K562 (cell line): ENCODE measurements at regions not wholly inside any gene's neighbourhood (a gene's known extent, or its start where the extent isn't known, plus 50 kb on each side); places are given as distances from the start of the nearest gene placed in this dataset.

ENCODE experiments used
- ATAC-seq: fragments of 200-7000 bp; cut with Tn5 transposase; 3 replicates; pipeline ENCODE4 v1.9.1; 2020; ENCODE audit warnings: moderate library complexity
- BruUV-seq: library from RNA; stranded (reverse); fragments of 400-500 nt; replicated peaks from 2 replicates; lab custom pipeline; 2021; lab: Mats Ljungman, UMichigan
- CTCF ChIA-PET: fragments of 300-600 bp; formaldehyde crosslinking; extraction: SDS; loops from one replicate; lab custom pipeline; 2021; ENCODE audit warnings: low intra/inter-chr PET ratio; lab: Yijun Ruan, JAX
- POLR2A ChIA-PET: fragments of 300-600, 350-650 bp; sonication (Branson Sonifier 250); formaldehyde crosslinking; extraction: SDS; loops from one replicate; lab custom pipeline; 2021; ENCODE audit warnings: antibody characterized with exemption, inconsistent platforms; lab: Yijun Ruan, JAX
- DNase-seq, 4 experiments: peaks; one replicate each; pipeline versions ENCODE4 v3.0.0 to v3.0.0-alpha.2; 2011 to 2018; ENCODE audit warnings: low spot score in 3 of 4, mixed read lengths in 3 of 4; ENCODE audit errors: extremely low read depth in 1 of 4
- FAIRE-seq: peaks from 2 replicates; lab custom pipeline; 2011; peaks lifted over from hg19 to GRCh38; lab: Jason Lieb, UNC
- H2AFZ ChIP-seq: 2 replicates; pipeline ENCODE4 v1.6.0; 2011; ENCODE audit warnings: low read depth, low read length, control low read depth, inconsistent platforms
- H3K27ac ChIP-seq: fragments of 200-600 bp; 3 replicates; pipeline ENCODE4 v1.8.0; 2011; ENCODE audit warnings: low read depth, mild to moderate bottlenecking, control low read depth, inconsistent platforms, low read length, moderate library complexity, mixed read lengths; ENCODE audit errors: extremely low read depth
- H3K27me3 ChIP-seq, 2 experiments: fragments of 300-600 bp in 1 of 2; 2 replicates in 1 of 2; 3 replicates in 1 of 2; pipeline versions ENCODE4 v1.6.0 to v1.8.0; 2011; ENCODE audit warnings: inconsistent platforms in 2 of 2, low read length in 2 of 2, mild to moderate bottlenecking in 1 of 2, mixed read lengths in 1 of 2, moderate library complexity in 1 of 2; ENCODE audit not compliant: control insufficient read depth in 2 of 2, insufficient read depth in 2 of 2
- H3K36me3 ChIP-seq: fragments of 300-600 bp; 3 replicates; pipeline ENCODE4 v1.8.0; 2011; ENCODE audit warnings: mild to moderate bottlenecking, low read length, inconsistent platforms; ENCODE audit not compliant: control insufficient read depth, insufficient read depth
- H3K4me1 ChIP-seq, 2 experiments: fragments of 200-600 bp in 1 of 2; replicated peaks in 1 of 2; 2 replicates in 1 of 2; 3 replicates in 1 of 2; pipeline versions ENCODE4 v1.5.1 to v1.8.0; 2011; ENCODE audit warnings: inconsistent platforms in 2 of 2, low read length in 2 of 2, mild to moderate bottlenecking in 1 of 2, mixed read lengths in 1 of 2, moderate library complexity in 1 of 2; ENCODE audit not compliant: control insufficient read depth in 2 of 2, insufficient read depth in 2 of 2
- H3K4me2 ChIP-seq: 2 replicates; pipeline ENCODE4 v1.6.1; 2011; ENCODE audit warnings: low read length, control low read depth, inconsistent platforms, mixed read lengths; ENCODE audit not compliant: insufficient read depth
- H3K4me3 ChIP-seq: fragments of 200-600 bp; sonication (generic), shearing (Covaris generic); 2 replicates; pipeline ENCODE4 v1.5.1; 2016; ENCODE audit warnings: control low read depth, inconsistent platforms
- H3K79me2 ChIP-seq: fragments of 200-600 bp; 3 replicates; pipeline ENCODE4 v1.8.0; 2011; ENCODE audit warnings: low read length, inconsistent platforms; ENCODE audit not compliant: control insufficient read depth, insufficient read depth
- H3K9ac ChIP-seq, 2 experiments: 2 replicates each; pipeline versions ENCODE4 v1.6.0 to v1.6.1; 2011; ENCODE audit warnings: low read depth in 2 of 2, low read length in 2 of 2, control low read depth in 1 of 2, inconsistent platforms in 1 of 2, mild to moderate bottlenecking in 1 of 2, mixed read lengths in 1 of 2; ENCODE audit not compliant: insufficient read depth in 1 of 2
- H3K9me1 ChIP-seq: one replicate; pipeline ENCODE4 v1.6.0; 2011; ENCODE audit warnings: inconsistent platforms, mild to moderate bottlenecking, low read length, moderate library complexity; ENCODE audit not compliant: control insufficient read depth, insufficient read depth
- H3K9me3 ChIP-seq: replicated peaks from 2 replicates; pipeline ENCODE4 v1.5.1; 2011; ENCODE audit warnings: low read depth, low read length, inconsistent platforms; ENCODE audit not compliant: control insufficient read depth, insufficient read depth
- H4K20me1 ChIP-seq: replicated peaks from 2 replicates; pipeline ENCODE4 v1.6.1; 2011; ENCODE audit warnings: low read length, inconsistent platforms, mixed read lengths; ENCODE audit not compliant: control insufficient read depth, insufficient read depth
- ARID1B ChIP-seq: fragments of 450-650 bp; IDR thresholded peaks from 2 replicates; pipeline ENCODE4 v1.6.1; 2016; ENCODE audit warnings: antibody characterized with exemption, mild to moderate bottlenecking, inconsistent platforms
- CHD1 ChIP-seq: fragments of 200-600 bp; sonication (generic); IDR thresholded peaks from one replicate; pipeline ENCODE4 v1.6.1; 2012; ENCODE audit warnings: mild to moderate bottlenecking, moderate library complexity, low read length, inconsistent platforms
- DMBX1 ChIP-seq: fragments of 250-450 bp; sonication (Bioruptor Pico); IDR thresholded peaks from 2 replicates; pipeline ENCODE4 v1.8.0; 2022; ENCODE audit warnings: inconsistent platforms, mild to moderate bottlenecking, moderate library complexity, borderline replicate concordance
- ELF4 ChIP-seq: fragments of 450-650 bp; formaldehyde crosslinking; IDR thresholded peaks from 2 replicates; pipeline ENCODE4 v1.4.0; 2022; ENCODE audit warnings: missing genetic modification characterization
- GABPA ChIP-seq: fragments of 200-800 bp; sonication (Bioruptor generic); conservative IDR thresholded peaks from 2 replicates; pipeline ENCODE4 v1.6.1; 2016; ENCODE audit warnings: low read depth, missing genetic modification characterization, missing compliant biosample characterization
- MCM2 ChIP-seq: fragments of 450-650 bp; IDR thresholded peaks from 2 replicates; pipeline ENCODE4 v1.6.1; 2017; ENCODE audit warnings: low read depth, mild to moderate bottlenecking
- MED1 ChIP-seq: sonication (generic); formaldehyde crosslinking; IDR thresholded peaks from 2 replicates; pipeline ENCODE4 v1.8.1; 2023; ENCODE audit warnings: missing genetic modification reagents, borderline replicate concordance
- NCOA1 ChIP-seq: fragments of 450-650 bp; IDR thresholded peaks from 2 replicates; pipeline ENCODE4 v1.6.1; 2016; ENCODE audit warnings: low read depth
- TEAD2 ChIP-seq: fragments of 450-650 bp; IDR thresholded peaks from 2 replicates; pipeline ENCODE4 v1.6.1; 2016; ENCODE audit warnings: missing genetic modification characterization, control low read depth, missing compliant biosample characterization
- YY1 ChIP-seq, 3 experiments: IDR thresholded peaks; 2 replicates each; pipeline ENCODE4 v1.6.1; 2011; ENCODE audit warnings: low read length in 2 of 3, mild to moderate bottlenecking in 2 of 3, moderate library complexity in 2 of 3, borderline replicate concordance in 1 of 3, control low read depth in 1 of 3, low read depth in 1 of 3; ENCODE audit not compliant: insufficient read depth in 3 of 3, insufficient replicate concordance in 2 of 3, control insufficient read depth in 1 of 3, insufficient read length in 1 of 3; ENCODE audit errors: extremely low read depth in 1 of 3
- WGBS: fragments of 100-300 bp; shearing (Covaris generic); methylation state at CpG from one replicate; pipeline ENCODE4 v1.1.6; 2016; ENCODE audit warnings: low coverage, mixed read lengths; ENCODE audit not compliant: insufficient coverage; ENCODE audit errors: missing lambda C conversion rate; 5-methylcytosine and 5-hydroxymethylcytosine counted together
- in situ Hi-C: fragments of 300-500 bp; cut with MboI; formaldehyde crosslinking; loops from 4 replicates; pipeline ENCODE4 v1.15.0; 2018; ENCODE audit warnings: inconsistent platforms, mixed read lengths
- intact Hi-C: fragments of 100-400 bp; cut with micrococcal nuclease; formaldehyde crosslinking; loops from 2 replicates; pipeline ENCODE4 v1.14.2; 2022
- TF ChIP-seq, protein P1 (sequence below): fragments of 450-650 bp; formaldehyde crosslinking; IDR thresholded peaks from 2 replicates; pipeline ENCODE4 v1.4.0; 2022; ENCODE audit warnings: mild to moderate bottlenecking, moderate library complexity
- TF ChIP-seq, protein P2 (sequence below), 2 experiments: fragments of 450-650 bp in 1 of 2; sonication (generic) in 1 of 2; formaldehyde crosslinking; conservative IDR thresholded peaks; 2 replicates each; pipeline versions ENCODE4 v1.4.0 to v1.8.1; 2020 to 2022; ENCODE audit warnings: mild to moderate bottlenecking in 1 of 2, missing genetic modification reagents in 1 of 2
- TF ChIP-seq, protein P3 (sequence below): fragments of 450-650 bp; IDR thresholded peaks from 2 replicates; pipeline ENCODE4 v1.6.1; 2018; ENCODE audit not compliant: partially characterized antibody
- TF ChIP-seq, protein P4 (sequence below), 2 experiments: fragments of 450-650 bp; IDR thresholded peaks; 2 replicates each; pipeline ENCODE4 v1.6.1; 2016

DNA sequence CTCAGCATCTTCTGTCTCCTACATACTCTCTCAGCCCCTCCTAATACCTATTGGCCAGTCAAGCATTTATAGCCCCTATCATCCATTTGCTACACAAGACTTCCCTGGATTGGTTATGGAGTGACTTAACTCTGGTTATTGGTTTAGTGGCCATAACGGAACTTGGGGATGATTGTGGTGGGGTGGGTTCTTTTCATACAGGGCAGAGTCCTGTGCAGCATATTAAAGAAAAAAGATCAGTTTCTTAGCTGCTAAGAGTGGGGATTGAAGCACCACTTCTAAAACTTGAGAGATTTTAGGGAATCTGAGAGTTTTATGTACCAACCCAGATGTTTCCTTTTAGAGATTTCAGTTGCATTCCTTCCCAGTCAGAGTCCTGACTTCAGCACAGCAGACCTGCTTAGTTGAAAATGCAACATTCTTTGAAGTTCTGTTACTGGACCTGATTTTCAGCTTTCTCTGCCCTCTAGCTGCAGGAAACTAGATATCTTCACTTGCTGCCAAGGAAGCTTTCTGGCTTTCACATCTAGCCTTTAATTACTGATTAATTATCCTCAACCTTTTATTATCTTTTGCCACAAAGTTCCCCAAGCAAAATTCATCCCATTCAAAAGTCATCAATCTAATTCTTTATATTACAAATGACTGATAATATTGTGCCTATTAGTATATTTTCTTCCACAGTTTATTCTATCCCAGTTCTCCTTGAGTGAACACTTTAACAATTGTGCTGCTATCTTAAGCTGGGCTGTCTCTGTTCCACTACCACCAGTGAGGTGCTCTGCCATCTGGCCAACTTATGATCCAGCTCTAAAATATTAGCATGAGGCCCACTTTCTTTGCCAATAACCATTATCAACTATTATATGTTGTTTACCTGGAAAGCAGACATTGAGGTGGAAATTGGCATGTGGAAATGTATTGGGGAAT lies 906.0 kb upstream of the ALCAM start:
- Histone ChIP-seq H3K9me1 (no peaks in the 10 kb centered on the region), H3K9me3 (no peaks in the 10 kb centered on the region), H3K4me2 (no peak overlapping the region), H3K79me2 (no peaks in the 10 kb centered on the region), H3K27ac (no peak overlapping the region), H3K27me3 (no peaks in the 10 kb centered on the region), H2AFZ (no peak overlapping the region), H3K4me3 (no peak overlapping the region), H3K4me1 (no peaks in the 10 kb centered on the region), H4K20me1 (no peaks in the 10 kb centered on the region), H3K9ac (no peak overlapping the region), H3K36me3 (no peaks in the 10 kb centered on the region)
- no peak for FAIRE-seq
- ChIA-PET CTCF (no interaction called here), POLR2A (no interaction called here)
- ATAC-seq: no peak
- DNase-seq: no peak
- no TSS peak for BruUV-seq
- intact Hi-C loops: no loop called here
- in situ Hi-C loops: no loop called here
- WGBS: 0% methylated on average over 1 of the region's 1 CpG
- TF ChIP-seq CHD1: no peak
- TF ChIP-seq, protein P1, sequence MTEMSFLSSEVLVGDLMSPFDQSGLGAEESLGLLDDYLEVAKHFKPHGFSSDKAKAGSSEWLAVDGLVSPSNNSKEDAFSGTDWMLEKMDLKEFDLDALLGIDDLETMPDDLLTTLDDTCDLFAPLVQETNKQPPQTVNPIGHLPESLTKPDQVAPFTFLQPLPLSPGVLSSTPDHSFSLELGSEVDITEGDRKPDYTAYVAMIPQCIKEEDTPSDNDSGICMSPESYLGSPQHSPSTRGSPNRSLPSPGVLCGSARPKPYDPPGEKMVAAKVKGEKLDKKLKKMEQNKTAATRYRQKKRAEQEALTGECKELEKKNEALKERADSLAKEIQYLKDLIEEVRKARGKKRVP (CRISPR knock-in tag): no peak
- TF ChIP-seq, protein P2, sequence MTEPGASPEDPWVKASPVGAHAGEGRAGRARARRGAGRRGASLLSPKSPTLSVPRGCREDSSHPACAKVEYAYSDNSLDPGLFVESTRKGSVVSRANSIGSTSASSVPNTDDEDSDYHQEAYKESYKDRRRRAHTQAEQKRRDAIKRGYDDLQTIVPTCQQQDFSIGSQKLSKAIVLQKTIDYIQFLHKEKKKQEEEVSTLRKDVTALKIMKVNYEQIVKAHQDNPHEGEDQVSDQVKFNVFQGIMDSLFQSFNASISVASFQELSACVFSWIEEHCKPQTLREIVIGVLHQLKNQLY (CRISPR knock-in tag; conservative IDR thresholded peaks at IDR 0.05): no peak
- TF ChIP-seq GABPA: no peak
- no peak for TF ChIP-seq YY1 (IDR thresholded peaks at IDR 0.05; ENCODE audit: borderline replicate concordance in 1 of 3, control insufficient read depth in 1 of 3, extremely low read depth in 1 of 3, insufficient read depth in 3 of 3, insufficient read length in 1 of 3, insufficient replicate concordance in 2 of 3, low read depth in 1 of 3, low read length in 2 of 3)
- no peak for TF ChIP-seq ELF4 (CRISPR knock-in tag)
- TF ChIP-seq MCM2: no peak
- TF ChIP-seq, protein P3, sequence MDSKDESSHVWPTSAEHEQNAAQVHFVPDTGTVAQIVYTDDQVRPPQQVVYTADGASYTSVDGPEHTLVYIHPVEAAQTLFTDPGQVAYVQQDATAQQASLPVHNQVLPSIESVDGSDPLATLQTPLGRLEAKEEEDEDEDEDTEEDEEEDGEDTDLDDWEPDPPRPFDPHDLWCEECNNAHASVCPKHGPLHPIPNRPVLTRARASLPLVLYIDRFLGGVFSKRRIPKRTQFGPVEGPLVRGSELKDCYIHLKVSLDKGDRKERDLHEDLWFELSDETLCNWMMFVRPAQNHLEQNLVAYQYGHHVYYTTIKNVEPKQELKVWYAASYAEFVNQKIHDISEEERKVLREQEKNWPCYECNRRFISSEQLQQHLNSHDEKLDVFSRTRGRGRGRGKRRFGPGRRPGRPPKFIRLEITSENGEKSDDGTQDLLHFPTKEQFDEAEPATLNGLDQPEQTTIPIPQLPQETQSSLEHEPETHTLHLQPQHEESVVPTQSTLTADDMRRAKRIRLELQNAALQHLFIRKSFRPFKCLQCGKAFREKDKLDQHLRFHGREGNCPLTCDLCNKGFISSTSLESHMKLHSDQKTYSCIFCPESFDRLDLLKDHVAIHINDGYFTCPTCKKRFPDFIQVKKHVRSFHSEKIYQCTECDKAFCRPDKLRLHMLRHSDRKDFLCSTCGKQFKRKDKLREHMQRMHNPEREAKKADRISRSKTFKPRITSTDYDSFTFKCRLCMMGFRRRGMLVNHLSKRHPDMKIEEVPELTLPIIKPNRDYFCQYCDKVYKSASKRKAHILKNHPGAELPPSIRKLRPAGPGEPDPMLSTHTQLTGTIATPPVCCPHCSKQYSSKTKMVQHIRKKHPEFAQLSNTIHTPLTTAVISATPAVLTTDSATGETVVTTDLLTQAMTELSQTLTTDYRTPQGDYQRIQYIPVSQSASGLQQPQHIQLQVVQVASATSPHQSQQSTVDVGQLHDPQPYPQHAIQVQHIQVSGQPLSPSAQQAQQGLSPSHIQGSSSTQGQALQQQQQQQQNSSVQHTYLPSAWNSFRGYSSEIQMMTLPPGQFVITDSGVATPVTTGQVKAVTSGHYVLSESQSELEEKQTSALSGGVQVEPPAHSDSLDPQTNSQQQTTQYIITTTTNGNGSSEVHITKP: no peak
- no peak for TF ChIP-seq NCOA1
- TF ChIP-seq MED1: no peak
- TF ChIP-seq, protein P4, sequence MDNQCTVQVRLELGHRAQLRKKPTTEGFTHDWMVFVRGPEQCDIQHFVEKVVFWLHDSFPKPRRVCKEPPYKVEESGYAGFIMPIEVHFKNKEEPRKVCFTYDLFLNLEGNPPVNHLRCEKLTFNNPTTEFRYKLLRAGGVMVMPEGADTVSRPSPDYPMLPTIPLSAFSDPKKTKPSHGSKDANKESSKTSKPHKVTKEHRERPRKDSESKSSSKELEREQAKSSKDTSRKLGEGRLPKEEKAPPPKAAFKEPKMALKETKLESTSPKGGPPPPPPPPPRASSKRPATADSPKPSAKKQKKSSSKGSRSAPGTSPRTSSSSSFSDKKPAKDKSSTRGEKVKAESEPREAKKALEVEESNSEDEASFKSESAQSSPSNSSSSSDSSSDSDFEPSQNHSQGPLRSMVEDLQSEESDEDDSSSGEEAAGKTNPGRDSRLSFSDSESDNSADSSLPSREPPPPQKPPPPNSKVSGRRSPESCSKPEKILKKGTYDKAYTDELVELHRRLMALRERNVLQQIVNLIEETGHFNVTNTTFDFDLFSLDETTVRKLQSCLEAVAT (IDR thresholded peaks at IDR 0.05): no peak
- TF ChIP-seq ARID1B: no peak
- TF ChIP-seq DMBX1 (CRISPR knock-in tag): no peak
- TF ChIP-seq TEAD2 (tag): no peak
